GM18951 (cell line): ENCODE measurements at regions not wholly inside any gene's neighbourhood (a gene's known extent, or its start where the extent isn't known, plus 50 kb on each side); places are given as distances from the start of the nearest gene placed in this dataset.

Source experiments
- POLR2A ChIP-seq: IDR thresholded peaks from 4 replicates; pipeline ENCODE4 v1.6.1; 2011; ENCODE audit warnings: mild to moderate bottlenecking; ENCODE audit not compliant: insufficient read length, insufficient read depth; ENCODE audit errors: extremely low read depth
- in situ Hi-C: fragments of 300-500 bp; cut with MboI; formaldehyde crosslinking; loops from one replicate; pipeline ENCODE4 v1.12.0; 2022; ENCODE audit warnings: low sequenced_read_pairs, mixed read lengths, inconsistent platforms; ENCODE audit not compliant: unreplicated experiment

GRCh38 chr12:94074216-94074979 lies 74.0 kb upstream of the PLXNC1 start:
- no peak for TF ChIP-seq POLR2A
- in situ Hi-C loops: no loop called here

DNA sequence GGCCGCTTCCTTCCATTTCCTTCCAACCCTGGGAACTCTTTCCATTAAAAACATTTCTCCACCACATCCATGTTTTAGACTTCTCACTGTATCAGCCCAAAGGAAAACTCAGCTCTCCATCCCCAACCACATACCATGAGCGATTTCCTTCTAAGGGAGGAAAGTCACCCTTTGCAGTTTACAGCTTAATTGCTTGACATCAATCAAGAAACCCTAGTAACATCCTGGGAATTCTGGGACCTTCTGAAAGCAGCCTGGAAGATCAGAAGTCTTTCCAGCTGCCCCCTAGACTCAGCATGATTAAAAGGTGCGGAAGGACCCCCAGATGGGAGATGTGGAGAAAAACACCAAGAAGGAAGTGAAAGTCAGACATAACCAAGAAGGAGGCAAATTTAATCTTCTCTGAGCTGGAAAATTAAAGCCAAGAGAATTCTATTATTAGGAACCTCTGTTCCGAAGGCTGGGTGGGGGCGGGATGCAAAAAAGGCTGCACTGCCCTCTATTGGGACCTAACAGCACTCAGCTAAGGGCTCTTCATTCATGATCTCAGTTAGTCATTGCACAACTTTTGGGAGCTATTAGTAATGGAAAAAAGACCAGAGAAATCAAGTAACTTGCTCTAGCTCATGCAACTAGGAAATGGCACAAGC lies 73.3 kb upstream of the PLXNC1 start:
- no peak for TF ChIP-seq POLR2A
- in situ Hi-C loops: loop anchor here (25.0 kb wide), 1 partner anchor 513 kb away; the partner anchor contains the start of gene SOCS2

DNA sequence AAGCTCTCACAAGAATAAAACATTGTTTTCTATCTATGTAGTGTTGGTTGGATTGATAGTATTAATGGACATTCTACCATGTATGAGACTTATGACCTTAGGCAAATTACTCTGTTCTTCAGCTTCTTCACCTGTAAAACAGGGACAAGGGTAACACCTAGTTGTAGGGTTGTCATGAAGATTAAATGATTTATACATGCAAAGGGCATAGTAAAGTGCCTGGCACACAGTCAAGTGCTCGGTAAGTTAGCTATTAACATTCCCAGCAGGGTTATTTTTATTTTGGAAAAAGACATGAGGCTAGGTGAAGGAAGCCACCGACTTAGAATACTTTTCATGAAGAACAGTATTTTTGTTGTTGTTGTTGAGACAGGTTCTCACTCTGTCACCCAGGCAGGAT lies 71.2 kb upstream of the PLXNC1 start:
- no peak for TF ChIP-seq POLR2A
- in situ Hi-C loops: loop anchor here (25.0 kb wide), 1 partner anchor 515 kb away; the partner anchor contains the start of gene SOCS2

- in situ Hi-C loops: loop anchor here (25.0 kb wide), 1 partner anchor 516 kb away; the partner anchor contains the start of gene SOCS2
- no peak for TF ChIP-seq POLR2A
Measured at GRCh38 chr12:94078138-94078723, 70.1 kb upstream of the PLXNC1 start.

- in situ Hi-C loops: loop anchor here (25.0 kb wide), 1 partner anchor 517 kb away; the partner anchor contains the start of gene SOCS2
- no peak for TF ChIP-seq POLR2A
Measured at GRCh38 chr12:94078736-94079509, 69.5 kb upstream of the PLXNC1 start.

GRCh38 chr12:94079566-94080340 lies 68.6 kb upstream of the PLXNC1 start:
- in situ Hi-C loops: loop anchor here (25.0 kb wide), 1 partner anchor 517 kb away; the partner anchor contains the start of gene SOCS2
- TF ChIP-seq POLR2A: no peak

GRCh38 chr12:94080341-94081009 lies 67.9 kb upstream of the PLXNC1 start:
- TF ChIP-seq POLR2A: no peak
- in situ Hi-C loops: loop anchor here (25.0 kb wide), 1 partner anchor 518 kb away; the partner anchor contains the start of gene SOCS2

DNA sequence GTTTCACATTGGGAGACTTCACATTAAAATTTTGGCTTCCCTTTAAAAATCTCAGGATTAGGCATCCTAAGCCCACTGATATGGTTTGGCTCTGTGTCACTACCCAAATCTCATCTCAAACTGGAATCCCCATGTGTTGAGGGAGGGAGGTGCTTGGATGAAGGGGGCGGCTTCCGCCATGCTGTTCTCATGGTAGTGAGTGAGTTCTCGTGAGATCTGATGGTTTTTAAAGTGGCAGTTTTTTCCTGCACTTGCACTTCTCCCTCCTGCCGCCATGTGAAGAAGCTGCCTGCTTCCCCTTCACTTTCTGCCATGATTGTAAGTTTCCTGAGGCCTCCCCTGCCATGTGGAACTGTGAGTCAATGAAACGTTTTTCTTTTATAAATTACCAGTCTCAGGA lies 65.7 kb upstream of the PLXNC1 start:
- no peak for TF ChIP-seq POLR2A
- in situ Hi-C loops: loop anchor here (25.0 kb wide), 1 partner anchor 520 kb away; the partner anchor contains the start of gene SOCS2

DNA sequence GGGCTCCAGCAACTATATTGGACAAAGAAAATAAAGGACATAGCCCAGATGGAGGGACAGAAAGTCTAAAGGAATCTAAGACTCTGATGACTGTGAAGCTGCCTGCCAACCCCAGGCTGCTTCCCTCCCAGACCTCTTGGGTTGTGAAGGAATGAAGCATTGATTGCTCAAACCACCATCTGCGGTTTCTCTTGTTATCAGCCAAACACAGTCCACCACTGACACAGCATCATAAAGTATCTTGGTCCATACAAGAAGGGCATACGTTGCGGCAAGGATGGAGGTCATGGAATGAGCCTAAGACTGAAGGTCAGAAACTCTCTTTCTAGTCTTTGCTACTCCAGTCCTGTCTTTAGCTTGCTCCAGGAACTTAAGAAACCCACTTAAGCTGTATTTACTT lies 58.5 kb upstream of the PLXNC1 start:
- no peak for TF ChIP-seq POLR2A
- in situ Hi-C loops: loop anchor here (10.0 to 25.0 kb wide), 2 partner anchors 335 to 528 kb away; partner anchors contain the start of gene SOCS2

- in situ Hi-C loops: loop anchor here (10.0 to 25.0 kb wide), 2 partner anchors 337 to 529 kb away; partner anchors contain the start of gene SOCS2
- no peak for TF ChIP-seq POLR2A
Measured at GRCh38 chr12:94091624-94092023, 56.8 kb upstream of the PLXNC1 start.

DNA sequence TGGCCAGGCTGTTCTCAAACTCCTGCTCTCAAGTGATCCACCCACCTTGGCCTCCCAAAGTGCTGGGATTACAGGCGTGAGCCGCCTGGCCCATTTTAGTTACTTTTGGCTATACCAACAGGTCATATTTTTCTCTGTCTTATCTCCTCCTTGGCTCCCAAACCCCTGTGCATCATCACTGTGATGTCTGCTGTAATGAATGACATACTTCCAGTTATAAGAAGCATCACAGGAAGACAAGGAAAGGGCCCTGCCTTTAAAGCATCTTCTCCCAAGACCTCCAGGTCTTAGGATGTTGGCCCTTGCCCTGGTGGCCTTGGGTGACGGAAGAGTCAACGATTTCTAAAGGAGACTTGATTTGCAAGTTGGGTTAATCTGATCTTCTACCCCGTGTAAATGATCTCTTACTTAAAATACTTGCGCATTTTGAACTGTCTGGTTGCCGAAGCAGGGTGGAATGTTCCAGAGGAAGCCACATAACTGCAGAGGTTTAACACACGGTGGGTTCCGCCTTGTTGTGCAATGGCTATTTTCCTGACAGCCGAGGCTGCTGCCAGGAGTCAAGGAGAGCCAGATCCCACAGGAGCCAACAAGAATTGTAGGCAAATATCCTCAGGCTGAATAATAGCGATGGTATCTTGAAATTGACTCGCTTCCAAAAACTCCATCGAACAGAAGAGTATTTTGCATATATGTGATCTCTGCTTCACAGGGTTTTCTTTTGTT lies 55.7 kb upstream of the PLXNC1 start:
- in situ Hi-C loops: loop anchor here (10.0 to 25.0 kb wide), 2 partner anchors 338 to 530 kb away; partner anchors contain the start of gene SOCS2
- no peak for TF ChIP-seq POLR2A
